GM19025 (cell line): ENCODE measurements at regions not wholly inside any gene's neighbourhood (a gene's known extent, or its start where the extent isn't known, plus 50 kb on each side); places are given as distances from the start of the nearest gene placed in this dataset.
"Not testable (repeated sequence)": the region's sequence is repeated elsewhere in the genome, so short reads cannot be mapped to it uniquely, and the experiment has no call there.

Source experiments
- ATAC-seq: cut with Tn5 transposase; IDR thresholded peaks from one replicate; pipeline ENCODE4 v1.9.1; 2021; ENCODE audit warnings: mild to moderate bottlenecking, low read depth, moderate library complexity; ENCODE audit not compliant: unreplicated experiment

- ATAC-seq = not testable (repeated sequence)
These were observed 184.1 kb upstream of the ZNF469 start for GRCh38 chr16:88198457-88199295.

- ATAC-seq = not testable (repeated sequence)
These were observed 183.2 kb upstream of the ZNF469 start for GRCh38 chr16:88199296-88200153.

DNA sequence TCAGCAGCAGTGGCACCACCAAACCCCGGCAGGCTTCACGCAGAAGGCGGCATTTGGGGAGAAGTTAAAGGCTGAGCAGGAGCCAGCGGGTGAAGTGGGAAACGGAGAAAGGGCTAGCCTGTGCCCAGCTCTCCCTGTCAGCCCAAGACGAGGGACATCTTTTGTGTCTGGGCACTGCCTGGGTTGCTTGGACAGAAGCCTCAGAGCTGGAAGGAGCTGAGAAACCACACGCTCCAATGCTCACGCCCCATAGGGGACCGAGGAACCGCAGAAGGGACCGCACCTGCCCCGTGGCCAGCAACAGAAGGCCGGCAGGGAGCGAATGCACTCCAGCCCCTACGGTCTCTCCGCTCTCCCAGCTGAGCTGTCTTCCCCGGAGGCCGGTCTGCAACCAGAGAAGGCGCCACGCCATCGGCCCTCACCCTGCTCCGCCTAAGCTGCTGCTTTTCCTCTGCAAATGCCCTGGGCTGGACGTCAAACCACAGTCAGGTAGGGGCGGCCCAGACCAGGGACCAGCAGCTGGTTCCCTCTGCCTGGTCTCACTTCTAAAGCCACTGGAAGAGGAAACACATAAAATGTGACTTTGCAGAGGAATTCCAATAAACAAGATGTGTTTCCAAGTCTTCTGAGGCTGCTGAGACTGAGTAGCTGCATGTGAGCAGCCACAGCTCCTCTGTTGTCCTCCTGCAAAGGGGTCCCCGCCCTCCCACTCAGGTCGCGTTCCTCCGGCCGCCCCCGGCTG is 182.4 kb upstream of the ZNF469 start:
- ATAC-seq = not testable (repeated sequence)

DNA sequence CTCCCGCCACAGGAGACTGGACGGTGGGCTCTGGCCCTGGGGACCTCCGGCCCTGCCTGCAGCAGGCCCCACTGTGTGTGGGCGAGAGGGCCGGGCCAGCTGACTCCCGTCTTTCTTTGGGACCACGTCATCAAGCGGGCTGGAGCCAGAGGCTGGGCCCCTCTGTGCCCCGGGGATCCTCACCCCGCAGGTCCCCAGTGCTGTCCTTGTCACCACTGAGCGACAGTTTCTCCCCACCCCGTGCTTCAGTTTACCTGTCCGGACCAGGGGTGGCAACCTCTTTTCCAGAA is 181.9 kb upstream of the ZNF469 start:
- ATAC-seq = no peak

DNA sequence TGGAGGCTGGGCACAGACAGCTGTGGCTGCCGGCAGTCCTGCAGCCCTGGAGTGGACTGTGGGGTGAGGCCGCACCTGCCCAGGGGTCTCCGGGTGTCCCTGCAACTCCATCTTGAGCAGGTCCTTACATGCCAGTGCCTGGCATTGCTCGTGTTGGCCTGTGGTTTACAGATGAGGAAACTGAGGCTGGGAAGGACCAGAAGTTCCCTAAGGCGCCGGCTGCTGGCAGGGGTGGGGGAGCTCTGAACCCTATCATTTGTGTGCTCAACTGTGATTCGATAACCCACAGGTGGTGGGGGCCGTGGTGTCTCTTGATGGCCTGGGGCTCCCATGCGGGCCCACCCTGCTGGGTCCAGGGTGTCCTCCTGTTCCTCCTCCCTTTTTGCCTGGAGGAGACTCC is 181.1 kb upstream of the ZNF469 start:
- not testable (repeated sequence) for ATAC-seq

DNA sequence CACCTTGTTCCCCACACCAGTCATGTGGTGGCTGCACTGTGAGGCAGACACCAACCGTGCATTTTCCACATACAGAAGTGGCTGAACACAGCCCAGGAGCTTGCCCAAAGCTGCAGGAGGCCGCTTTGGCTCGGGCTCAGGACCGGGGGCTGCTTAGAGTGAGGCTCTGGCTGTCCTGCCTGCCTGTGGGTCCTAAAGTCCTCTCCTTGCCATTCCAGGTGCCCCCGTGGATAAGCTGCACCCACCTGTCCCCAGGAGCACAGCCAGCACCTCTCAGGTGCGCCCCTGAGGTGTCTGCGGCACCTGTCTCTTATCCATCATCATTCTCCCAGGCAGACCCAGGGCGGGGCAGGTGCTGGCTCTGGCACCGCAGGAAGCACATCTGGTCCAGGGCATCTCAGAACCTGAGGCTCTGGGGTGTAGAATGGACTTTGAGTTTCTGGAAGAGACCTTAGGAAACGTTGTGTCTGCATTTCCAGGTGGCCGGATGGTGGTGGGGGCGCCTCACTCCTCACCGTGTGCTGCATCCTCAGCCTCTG is 180.5 kb upstream of the ZNF469 start:
- ATAC-seq = no peak

DNA sequence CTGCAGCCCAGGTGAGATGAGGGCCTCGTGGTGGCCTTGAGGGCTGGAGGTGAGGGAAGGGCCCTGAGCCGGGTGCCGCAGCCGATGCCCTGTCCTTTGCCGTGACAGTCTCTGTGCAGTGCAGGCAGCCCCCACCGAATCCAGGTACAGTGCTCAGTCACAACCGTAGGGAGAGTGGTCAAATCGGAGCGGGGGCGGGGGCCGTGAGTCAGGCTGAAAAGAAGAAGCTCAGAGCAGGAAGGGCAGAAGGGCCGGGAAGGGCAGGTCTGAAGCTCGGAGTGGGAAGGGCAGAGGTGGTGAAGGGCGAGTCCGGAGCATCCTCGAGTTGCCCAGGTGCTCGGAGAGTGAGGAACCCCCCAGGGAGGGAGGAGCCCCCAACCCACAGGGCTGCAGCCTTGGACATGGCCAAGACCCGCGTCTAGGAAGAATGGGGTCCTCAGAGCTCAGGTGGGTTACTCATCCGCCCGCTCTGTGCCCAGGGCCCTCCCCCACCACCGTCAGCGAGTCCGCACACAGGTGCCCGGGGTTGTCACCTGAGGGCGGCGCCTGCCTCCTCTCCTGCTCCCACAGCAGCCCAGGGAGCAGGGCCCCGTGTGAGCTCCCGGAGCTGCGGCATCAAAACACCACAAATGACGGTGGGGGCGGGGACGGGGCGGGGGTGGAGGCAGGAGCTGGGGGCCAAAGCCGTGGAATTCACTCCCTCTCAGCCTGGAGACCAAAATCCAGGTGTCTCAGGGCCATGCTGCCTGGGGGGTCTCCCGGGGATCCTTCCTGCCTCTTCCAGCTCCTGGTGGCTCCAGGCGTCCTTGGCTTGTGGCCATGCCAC is 179.7 kb upstream of the ZNF469 start:
- not testable (repeated sequence) for ATAC-seq

DNA sequence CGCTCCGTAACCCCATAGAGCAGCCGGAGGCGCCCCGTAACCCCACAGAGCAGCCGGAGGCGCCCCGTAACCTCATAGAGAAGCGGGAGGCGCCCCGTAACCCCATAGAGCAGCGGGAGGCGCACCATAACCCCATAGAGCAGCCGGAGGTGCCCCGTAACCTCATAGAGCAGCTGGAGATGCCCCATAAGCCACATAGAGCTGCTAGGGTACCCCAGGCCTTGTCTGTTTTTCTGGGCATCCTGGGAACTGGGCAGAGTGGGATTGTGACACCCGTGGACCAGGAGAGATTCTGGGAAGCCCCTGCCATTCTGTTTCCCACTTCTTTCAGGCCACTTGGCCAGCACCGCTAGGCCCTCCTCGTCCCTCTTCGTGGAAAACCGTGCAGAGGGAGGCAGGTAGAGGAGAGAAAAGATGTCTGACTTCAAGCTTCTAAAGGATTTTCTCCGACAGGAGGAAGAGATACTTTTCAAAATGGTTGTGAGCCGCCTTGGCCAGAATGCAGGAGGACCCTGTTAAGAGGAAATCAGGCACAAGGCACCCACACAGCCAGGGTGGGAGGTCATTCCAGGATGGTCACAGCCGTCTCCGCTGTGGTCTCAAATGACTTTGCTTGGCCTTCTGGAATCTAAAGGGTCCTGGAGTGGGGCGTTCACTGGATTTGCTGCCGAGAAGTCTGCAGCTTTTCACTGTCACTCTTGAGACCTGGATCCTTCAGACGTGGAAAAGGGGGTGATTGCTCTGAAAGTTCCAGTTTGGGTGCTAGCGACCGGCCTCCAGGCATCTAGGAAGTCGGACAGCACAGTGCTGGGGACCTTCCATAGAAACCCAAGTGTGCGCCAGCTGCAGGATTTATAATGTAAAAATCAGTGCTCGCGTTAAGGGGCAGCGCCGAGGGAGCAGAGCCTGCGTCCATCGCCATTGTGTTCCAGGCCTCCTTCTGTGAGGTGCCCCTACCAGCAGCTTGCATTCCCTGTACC is 178.3 kb upstream of the ZNF469 start:
- ATAC-seq = not testable (repeated sequence)

DNA sequence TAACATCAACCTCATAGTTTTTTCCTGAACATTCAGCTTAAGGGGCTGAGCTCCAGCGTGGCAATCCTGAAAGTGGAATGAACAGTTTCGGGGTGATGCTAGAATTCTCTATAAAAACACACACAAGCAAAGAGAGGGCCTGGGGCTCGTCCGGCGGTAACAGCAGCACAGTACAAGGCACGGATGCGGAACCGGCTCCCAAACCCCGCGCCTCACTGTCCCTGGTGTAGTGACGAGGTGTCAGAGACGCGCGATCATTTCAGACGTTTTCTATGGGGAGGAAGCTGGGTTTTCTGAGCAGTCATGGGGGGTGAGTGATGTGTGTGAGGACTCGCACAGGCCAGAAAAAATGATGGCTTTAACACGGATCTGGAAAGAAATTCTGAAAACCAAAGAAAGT is 177.3 kb upstream of the ZNF469 start:
- ATAC-seq = not testable (repeated sequence)

- ATAC-seq = not testable (repeated sequence)
These were observed 176.8 kb upstream of the ZNF469 start for GRCh38 chr16:88206006-88206405.

GRCh38 chr16:88206516-88206915 is 176.2 kb upstream of the ZNF469 start:
- not testable (repeated sequence) for ATAC-seq

- no peak for ATAC-seq
These were observed 174.6 kb upstream of the ZNF469 start for GRCh38 chr16:88208112-88208511.

GRCh38 chr16:88208776-88209175 is 174.0 kb upstream of the ZNF469 start:
- ATAC-seq = not testable (repeated sequence)

DNA sequence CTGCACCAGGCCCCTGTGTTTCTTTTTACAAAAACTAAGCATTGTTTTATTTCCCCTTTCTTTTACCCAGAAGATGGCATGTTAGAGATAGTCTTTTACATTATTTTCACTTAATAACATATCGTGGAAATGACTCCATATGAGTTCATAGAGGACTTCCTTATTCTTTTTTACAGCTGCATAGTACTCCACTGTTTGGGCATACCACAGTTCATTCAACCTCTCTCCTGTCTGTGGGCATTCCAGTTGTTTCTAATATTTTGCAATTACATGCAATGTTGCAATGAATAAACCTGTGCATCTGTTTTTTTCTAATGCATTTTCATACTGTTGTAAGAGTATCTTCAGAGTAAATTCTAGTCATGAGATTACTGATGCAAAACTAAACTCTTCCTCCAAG is 173.2 kb upstream of the ZNF469 start:
- not testable (repeated sequence) for ATAC-seq

DNA sequence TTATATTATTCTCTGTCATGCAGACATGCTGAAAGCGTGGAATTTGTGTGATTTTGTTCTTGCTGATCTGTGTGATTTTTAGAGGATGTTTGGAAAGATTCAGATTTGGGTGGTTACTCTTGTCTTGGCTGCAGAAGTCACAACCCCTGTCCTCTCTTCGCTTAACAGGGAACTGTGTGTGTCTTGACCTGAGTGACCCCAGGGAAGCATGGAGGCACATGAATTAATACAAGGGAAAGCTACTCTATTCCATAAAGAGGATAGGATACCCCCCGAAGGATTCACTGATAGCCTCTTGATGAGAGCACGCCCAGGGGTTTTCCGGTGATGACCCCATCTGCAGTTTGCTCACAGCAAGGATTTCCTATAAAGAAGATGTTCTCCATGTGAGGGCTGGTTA is 168.8 kb upstream of the ZNF469 start:
- ATAC-seq = not testable (repeated sequence)

- not testable (repeated sequence) for ATAC-seq
These were observed 161.6 kb upstream of the ZNF469 start for GRCh38 chr16:88221001-88221761.

- ATAC-seq = not testable (repeated sequence)
These were observed 159.1 kb upstream of the ZNF469 start for GRCh38 chr16:88223696-88224095.
